HCT116 (cell line): ENCODE measurements at regions not wholly inside any gene's neighbourhood (a gene's known extent, or its start where the extent isn't known, plus 50 kb on each side); places are given as distances from the start of the nearest gene placed in this dataset.

Source experiments
- ATAC-seq: fragments of 200-7000 bp; cut with Tn5 transposase; 2 replicates; pipeline ENCODE4 v1.9.1; 2020; ENCODE audit warnings: mild to moderate bottlenecking, moderate library complexity
- BruUV-seq: library from RNA; stranded (reverse); fragments of 400-500 nt; replicated peaks from 2 replicates; lab custom pipeline; 2021; lab: Mats Ljungman, UMichigan
- CTCF ChIA-PET: fragments of 300-600 bp; sonication (Branson Sonifier 250); formaldehyde crosslinking; loops from one replicate; lab custom pipeline; 2021; ENCODE audit warnings: antibody characterized with exemption; lab: Charles Lee
- POLR2A ChIA-PET: fragments of 300-600, 350-600 bp; sonication (Branson Sonifier 250); formaldehyde crosslinking; loops from one replicate; lab custom pipeline; 2021; ENCODE audit warnings: antibody characterized with exemption; lab: Charles Lee
- RAD21 ChIA-PET, 2 experiments: fragments of 300-600 bp; sonication (Branson Sonifier 250); formaldehyde crosslinking; loops; one replicate each; lab custom pipeline; 2023; ENCODE audit warnings: low total read pairs in 2 of 2; ENCODE audit not compliant: uncharacterized antibody in 2 of 2, unreplicated experiment in 2 of 2, low non-redundant PET in 1 of 2; lab: Charles Lee
- DNase-seq: peaks from one replicate; pipeline ENCODE4 v3.0.0-alpha.2; 2010; ENCODE audit warnings: low read depth, low spot score
- H2AFZ ChIP-seq: fragments of 200-600 bp; shearing (Covaris generic), sonication (generic); 2 replicates; pipeline ENCODE4 v1.6.1; 2017; ENCODE audit warnings: low read depth, mixed run types, mixed read lengths, antibody characterized with exemption, low read length; ENCODE audit not compliant: poor library complexity, severe bottlenecking
- H3K27ac ChIP-seq: 2 replicates; pipeline ENCODE4 v1.5.1; 2012; ENCODE audit warnings: low read depth, low read length
- H3K27me3 ChIP-seq: fragments of 200-600 bp; sonication (generic); 2 replicates; pipeline ENCODE4 v1.6.1; 2016; ENCODE audit warnings: mixed run types, low read length, mixed read lengths; ENCODE audit not compliant: insufficient read depth
- H3K36me3 ChIP-seq, 2 experiments: fragments of 200-500 bp in 1 of 2; fragments of 200-600 bp in 1 of 2; sonication (Bioruptor generic) in 1 of 2; sonication (generic) in 1 of 2; 2 replicates each; pipeline versions ENCODE4 v1.5.1 to v1.6.1; 2014 to 2016; ENCODE audit warnings: low read length in 2 of 2, inconsistent platforms in 1 of 2, mixed read lengths in 1 of 2, mixed run types in 1 of 2; ENCODE audit not compliant: insufficient read depth in 2 of 2, control insufficient read depth in 1 of 2
- H3K4me1 ChIP-seq, 2 experiments: fragments of 200-600 bp in 1 of 2; sonication (generic) in 1 of 2; 2 replicates each; pipeline versions ENCODE4 v1.5.1 to v1.6.1; 2012 to 2017; ENCODE audit warnings: low read length in 2 of 2, inconsistent platforms in 1 of 2, mild to moderate bottlenecking in 1 of 2, mixed read lengths in 1 of 2, mixed run types in 1 of 2, moderate library complexity in 1 of 2; ENCODE audit not compliant: insufficient read depth in 2 of 2, control insufficient read depth in 1 of 2
- H3K4me2 ChIP-seq: fragments of 200-600 bp; sonication (generic); 2 replicates; pipeline ENCODE4 v1.6.1; 2017; ENCODE audit warnings: mixed run types, low read length, mixed read lengths
- H3K4me3 ChIP-seq, 2 experiments: fragments of 200-600 bp in 1 of 2; sonication (generic) in 1 of 2; replicated peaks in 1 of 2; 2 replicates each; pipeline ENCODE4 v1.5.1; 2011 to 2016; ENCODE audit warnings: low read length in 2 of 2, control low read depth in 1 of 2, low read depth in 1 of 2, mild to moderate bottlenecking in 1 of 2, mixed read lengths in 1 of 2, mixed run types in 1 of 2
- H3K79me2 ChIP-seq: fragments of 200-600 bp; sonication (generic); 2 replicates; pipeline ENCODE4 v1.6.1; 2017; ENCODE audit warnings: mild to moderate bottlenecking, mixed run types, low read length, moderate library complexity, mixed read lengths; ENCODE audit not compliant: insufficient read depth
- H3K9ac ChIP-seq: fragments of 200-600 bp; sonication (generic); 2 replicates; pipeline ENCODE4 v1.6.1; 2016; ENCODE audit warnings: low read length, mixed read lengths
- H3K9me2 ChIP-seq: fragments of 200-600 bp; sonication (generic), shearing (Covaris generic); 2 replicates; pipeline ENCODE4 v1.6.1; 2017; ENCODE audit warnings: mixed run types, mild to moderate bottlenecking, moderate library complexity; ENCODE audit not compliant: insufficient read depth
- H3K9me3 ChIP-seq, 2 experiments: fragments of 200-500 bp in 1 of 2; fragments of 200-600 bp in 1 of 2; sonication (Bioruptor generic) in 1 of 2; sonication (generic) in 1 of 2; 2 replicates each; pipeline ENCODE4 v1.6.1; 2014 to 2017; ENCODE audit warnings: low read length in 2 of 2, mixed read lengths in 2 of 2, inconsistent platforms in 1 of 2, low read depth in 1 of 2, mild to moderate bottlenecking in 1 of 2, mixed run types in 1 of 2, moderate library complexity in 1 of 2; ENCODE audit not compliant: control insufficient read depth in 1 of 2, insufficient read depth in 1 of 2
- H4K20me1 ChIP-seq: fragments of 200-600 bp; sonication (generic), shearing (Covaris generic); 2 replicates; pipeline ENCODE4 v1.6.1; 2017; ENCODE audit warnings: mixed run types, mild to moderate bottlenecking, moderate library complexity; ENCODE audit not compliant: insufficient read depth
- CEBPB ChIP-seq: IDR thresholded peaks from 2 replicates; pipeline ENCODE4 v1.6.1; 2012; ENCODE audit warnings: low read depth
- EGR1 ChIP-seq: IDR thresholded peaks from 2 replicates; pipeline ENCODE4 v1.6.1; 2012; ENCODE audit warnings: low read depth
- ELF1 ChIP-seq: IDR thresholded peaks from 2 replicates; pipeline ENCODE4 v1.6.1; 2012; ENCODE audit warnings: low read depth, borderline replicate concordance
- EZH2 ChIP-seq: fragments of 200-600 bp; sonication (generic); IDR thresholded peaks from 2 replicates; pipeline ENCODE4 v1.6.1; 2017; ENCODE audit warnings: antibody characterized with exemption, mixed run types
- EZH2phosphoT487 ChIP-seq: fragments of 200-600 bp; IDR thresholded peaks from 2 replicates; pipeline ENCODE4 v1.6.1; 2018; ENCODE audit warnings: antibody characterized with exemption, borderline replicate concordance
- FOSL1 ChIP-seq: IDR thresholded peaks from 2 replicates; pipeline ENCODE4 v1.6.1; 2012; ENCODE audit warnings: low read depth
- POLR2A ChIP-seq: IDR thresholded peaks from 2 replicates; pipeline ENCODE4 v1.7.0; 2011; ENCODE audit warnings: borderline replicate concordance; ENCODE audit not compliant: insufficient read depth, insufficient read length; ENCODE audit errors: extremely low read depth
- RAD21 ChIP-seq: IDR thresholded peaks from 2 replicates; pipeline ENCODE4 v1.6.1; 2012; ENCODE audit warnings: low read depth, mild to moderate bottlenecking
- SP1 ChIP-seq: IDR thresholded peaks from 2 replicates; pipeline ENCODE4 v1.6.1; 2012; ENCODE audit warnings: low read depth
- YY1 ChIP-seq: IDR thresholded peaks from 2 replicates; pipeline ENCODE4 v1.6.1; 2011; ENCODE audit warnings: low read length, low read depth, moderate library complexity, mild to moderate bottlenecking; ENCODE audit not compliant: insufficient replicate concordance; ENCODE audit errors: extremely low read depth
- ZFX ChIP-seq: fragments of 450-650 bp; IDR thresholded peaks from 2 replicates; pipeline ENCODE4 v1.6.1; 2017
- intact Hi-C: fragments of 100-400 bp; cut with micrococcal nuclease; formaldehyde crosslinking; loops from 2 replicates; pipeline ENCODE4 v1.10.0; 2022
- TF ChIP-seq, protein P1 (sequence below): IDR thresholded peaks from 2 replicates; pipeline ENCODE4 v1.6.1; 2012
- TF ChIP-seq, protein P2 (sequence below), 3 experiments: fragments of 200-600 bp in 1 of 3; sonication (generic) in 1 of 3; IDR thresholded peaks in 2 of 3; conservative IDR thresholded peaks in 1 of 3; 2 replicates each; pipeline ENCODE4 v1.5.1; 2012 to 2017; ENCODE audit warnings: low read depth in 2 of 3, low read length in 2 of 3, antibody characterized with exemption in 1 of 3, borderline replicate concordance in 1 of 3, control low read depth in 1 of 3, mild to moderate bottlenecking in 1 of 3, mixed read lengths in 1 of 3, mixed run types in 1 of 3, moderate library complexity in 1 of 3; ENCODE audit not compliant: insufficient read depth in 1 of 3
- TF ChIP-seq, protein P3 (sequence below): IDR thresholded peaks from 2 replicates; pipeline ENCODE4 v1.6.1; 2011; ENCODE audit warnings: mild to moderate bottlenecking, low read length, moderate library complexity; ENCODE audit not compliant: insufficient replicate concordance; ENCODE audit errors: extremely low read depth
- TF ChIP-seq, protein P4 (sequence below): IDR thresholded peaks from 2 replicates; pipeline ENCODE4 v1.6.1; 2012; ENCODE audit warnings: low read depth
- TF ChIP-seq, protein P5 (sequence below): IDR thresholded peaks from 2 replicates; pipeline ENCODE4 v1.6.1; 2012

DNA sequence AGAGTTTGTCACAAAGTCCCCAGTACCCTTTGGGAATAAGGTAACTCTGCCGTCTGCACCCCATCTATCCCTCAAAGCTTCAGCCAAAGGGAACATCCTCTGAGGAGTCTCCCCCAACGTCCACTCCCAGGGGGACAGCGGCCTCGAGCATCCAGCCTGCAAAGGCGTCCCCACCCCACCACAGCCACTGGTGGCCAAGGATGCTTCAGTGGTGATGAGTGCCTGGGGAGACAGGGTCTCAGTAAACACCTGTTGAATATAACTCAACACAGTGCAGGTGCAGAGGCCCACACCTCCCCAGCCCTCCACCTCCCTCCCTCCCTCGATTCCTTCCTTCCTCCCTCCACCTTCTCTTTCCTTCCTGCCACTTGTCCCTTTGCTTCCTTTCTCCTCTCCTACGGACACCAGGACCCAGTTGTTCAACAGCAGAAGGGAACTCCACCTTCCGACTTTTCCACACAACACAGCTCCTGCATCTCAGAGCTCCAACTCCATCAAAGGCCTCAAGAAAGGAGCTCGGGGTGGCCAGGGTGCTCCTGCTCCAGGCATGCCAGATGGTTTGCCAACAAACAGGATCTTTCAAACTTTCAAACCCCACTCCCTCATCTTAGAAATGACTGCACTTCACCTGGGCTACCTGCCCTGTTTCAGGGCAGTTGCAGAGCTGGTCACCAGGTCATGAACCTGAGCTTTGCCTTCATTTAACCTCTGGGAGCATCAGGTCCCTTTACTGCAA is 87.8 kb upstream of the SNTG2 start:
- no peaks in the 10 kb centered on the region for H3K9me3 ChIP-seq
- no peak overlapping the region for H2AFZ ChIP-seq
- H4K20me1 ChIP-seq: no peaks in the 10 kb centered on the region
- RAD21 ChIA-PET: no interaction called here
- intact Hi-C loops: no loop called here
- no peak for DNase-seq
- POLR2A ChIA-PET: no interaction called here
- ATAC-seq: no peak
- no peak overlapping the region for H3K4me2 ChIP-seq
- H3K27ac ChIP-seq: no peak overlapping the region
- no peaks in the 10 kb centered on the region for H3K36me3 ChIP-seq
- no peak overlapping the region for H3K9ac ChIP-seq
- BruUV-seq: no TSS peak
- H3K4me3 ChIP-seq: no peak overlapping the region
- H3K9me2 ChIP-seq: no peaks in the 10 kb centered on the region
- H3K4me1 ChIP-seq: no peaks in the 10 kb centered on the region
- no peak for TF ChIP-seq YY1
- TF ChIP-seq EZH2phosphoT487: no peak
- TF ChIP-seq, protein P1, sequence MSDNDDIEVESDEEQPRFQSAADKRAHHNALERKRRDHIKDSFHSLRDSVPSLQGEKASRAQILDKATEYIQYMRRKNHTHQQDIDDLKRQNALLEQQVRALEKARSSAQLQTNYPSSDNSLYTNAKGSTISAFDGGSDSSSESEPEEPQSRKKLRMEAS: no peak
- TF ChIP-seq EZH2: no peak
- TF ChIP-seq, protein P2, sequence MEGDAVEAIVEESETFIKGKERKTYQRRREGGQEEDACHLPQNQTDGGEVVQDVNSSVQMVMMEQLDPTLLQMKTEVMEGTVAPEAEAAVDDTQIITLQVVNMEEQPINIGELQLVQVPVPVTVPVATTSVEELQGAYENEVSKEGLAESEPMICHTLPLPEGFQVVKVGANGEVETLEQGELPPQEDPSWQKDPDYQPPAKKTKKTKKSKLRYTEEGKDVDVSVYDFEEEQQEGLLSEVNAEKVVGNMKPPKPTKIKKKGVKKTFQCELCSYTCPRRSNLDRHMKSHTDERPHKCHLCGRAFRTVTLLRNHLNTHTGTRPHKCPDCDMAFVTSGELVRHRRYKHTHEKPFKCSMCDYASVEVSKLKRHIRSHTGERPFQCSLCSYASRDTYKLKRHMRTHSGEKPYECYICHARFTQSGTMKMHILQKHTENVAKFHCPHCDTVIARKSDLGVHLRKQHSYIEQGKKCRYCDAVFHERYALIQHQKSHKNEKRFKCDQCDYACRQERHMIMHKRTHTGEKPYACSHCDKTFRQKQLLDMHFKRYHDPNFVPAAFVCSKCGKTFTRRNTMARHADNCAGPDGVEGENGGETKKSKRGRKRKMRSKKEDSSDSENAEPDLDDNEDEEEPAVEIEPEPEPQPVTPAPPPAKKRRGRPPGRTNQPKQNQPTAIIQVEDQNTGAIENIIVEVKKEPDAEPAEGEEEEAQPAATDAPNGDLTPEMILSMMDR (IDR thresholded peaks at IDR 0.05 in 2 of 3, conservative IDR thresholded peaks at IDR 0.05 in 1 of 3; ENCODE audit: borderline replicate concordance in 1 of 3, insufficient read depth in 1 of 3, low read depth in 2 of 3, low read length in 2 of 3): no peak
- TF ChIP-seq ELF1: no peak
- no peak for TF ChIP-seq CEBPB
- TF ChIP-seq EGR1: no peak
- no peak for TF ChIP-seq POLR2A
- TF ChIP-seq FOSL1: no peak
- TF ChIP-seq RAD21: no peak
- TF ChIP-seq, protein P3, sequence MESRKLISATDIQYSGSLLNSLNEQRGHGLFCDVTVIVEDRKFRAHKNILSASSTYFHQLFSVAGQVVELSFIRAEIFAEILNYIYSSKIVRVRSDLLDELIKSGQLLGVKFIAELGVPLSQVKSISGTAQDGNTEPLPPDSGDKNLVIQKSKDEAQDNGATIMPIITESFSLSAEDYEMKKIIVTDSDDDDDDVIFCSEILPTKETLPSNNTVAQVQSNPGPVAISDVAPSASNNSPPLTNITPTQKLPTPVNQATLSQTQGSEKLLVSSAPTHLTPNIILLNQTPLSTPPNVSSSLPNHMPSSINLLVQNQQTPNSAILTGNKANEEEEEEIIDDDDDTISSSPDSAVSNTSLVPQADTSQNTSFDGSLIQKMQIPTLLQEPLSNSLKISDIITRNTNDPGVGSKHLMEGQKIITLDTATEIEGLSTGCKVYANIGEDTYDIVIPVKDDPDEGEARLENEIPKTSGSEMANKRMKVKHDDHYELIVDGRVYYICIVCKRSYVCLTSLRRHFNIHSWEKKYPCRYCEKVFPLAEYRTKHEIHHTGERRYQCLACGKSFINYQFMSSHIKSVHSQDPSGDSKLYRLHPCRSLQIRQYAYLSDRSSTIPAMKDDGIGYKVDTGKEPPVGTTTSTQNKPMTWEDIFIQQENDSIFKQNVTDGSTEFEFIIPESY: no peak
- no peak for TF ChIP-seq ZFX
- TF ChIP-seq, protein P4, sequence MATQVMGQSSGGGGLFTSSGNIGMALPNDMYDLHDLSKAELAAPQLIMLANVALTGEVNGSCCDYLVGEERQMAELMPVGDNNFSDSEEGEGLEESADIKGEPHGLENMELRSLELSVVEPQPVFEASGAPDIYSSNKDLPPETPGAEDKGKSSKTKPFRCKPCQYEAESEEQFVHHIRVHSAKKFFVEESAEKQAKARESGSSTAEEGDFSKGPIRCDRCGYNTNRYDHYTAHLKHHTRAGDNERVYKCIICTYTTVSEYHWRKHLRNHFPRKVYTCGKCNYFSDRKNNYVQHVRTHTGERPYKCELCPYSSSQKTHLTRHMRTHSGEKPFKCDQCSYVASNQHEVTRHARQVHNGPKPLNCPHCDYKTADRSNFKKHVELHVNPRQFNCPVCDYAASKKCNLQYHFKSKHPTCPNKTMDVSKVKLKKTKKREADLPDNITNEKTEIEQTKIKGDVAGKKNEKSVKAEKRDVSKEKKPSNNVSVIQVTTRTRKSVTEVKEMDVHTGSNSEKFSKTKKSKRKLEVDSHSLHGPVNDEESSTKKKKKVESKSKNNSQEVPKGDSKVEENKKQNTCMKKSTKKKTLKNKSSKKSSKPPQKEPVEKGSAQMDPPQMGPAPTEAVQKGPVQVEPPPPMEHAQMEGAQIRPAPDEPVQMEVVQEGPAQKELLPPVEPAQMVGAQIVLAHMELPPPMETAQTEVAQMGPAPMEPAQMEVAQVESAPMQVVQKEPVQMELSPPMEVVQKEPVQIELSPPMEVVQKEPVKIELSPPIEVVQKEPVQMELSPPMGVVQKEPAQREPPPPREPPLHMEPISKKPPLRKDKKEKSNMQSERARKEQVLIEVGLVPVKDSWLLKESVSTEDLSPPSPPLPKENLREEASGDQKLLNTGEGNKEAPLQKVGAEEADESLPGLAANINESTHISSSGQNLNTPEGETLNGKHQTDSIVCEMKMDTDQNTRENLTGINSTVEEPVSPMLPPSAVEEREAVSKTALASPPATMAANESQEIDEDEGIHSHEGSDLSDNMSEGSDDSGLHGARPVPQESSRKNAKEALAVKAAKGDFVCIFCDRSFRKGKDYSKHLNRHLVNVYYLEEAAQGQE: no peak
- TF ChIP-seq, protein P5, sequence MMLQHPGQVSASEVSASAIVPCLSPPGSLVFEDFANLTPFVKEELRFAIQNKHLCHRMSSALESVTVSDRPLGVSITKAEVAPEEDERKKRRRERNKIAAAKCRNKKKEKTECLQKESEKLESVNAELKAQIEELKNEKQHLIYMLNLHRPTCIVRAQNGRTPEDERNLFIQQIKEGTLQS: no peak
- TF ChIP-seq SP1: no peak
- H3K79me2 ChIP-seq: no peaks in the 10 kb centered on the region
- no peaks in the 10 kb centered on the region for H3K27me3 ChIP-seq
- CTCF ChIA-PET: interaction anchor here (0.7 kb wide), 1 partner anchor 56 kb away, joined by 3 read pairs; no protein-coding TSS in a partner anchor
